ENCODE measurements at regions not wholly inside any gene's neighbourhood (a gene's known extent, or its start where the extent isn't known, plus 50 kb on each side); places are given as distances from the start of the nearest gene placed in this dataset.

GRCh38 chr19:28537896-28538295, 675.1 kb downstream of the UQCRFS1 start:
- DNase-seq (ENCODE audit: low spot score in 2 of 2): no peak
- Histone ChIP-seq H3K4me1 (no peaks in the 10 kb centered on the region), H3K9me3 (no peaks in the 10 kb centered on the region), H3K36me3 (no peaks in the 10 kb centered on the region), H3K27ac (no peak overlapping the region), H3K27me3 (no peaks in the 10 kb centered on the region), H3K4me3 (no peak overlapping the region)
- intact Hi-C loops (cut with DNase I): no loop called here
- TF ChIP-seq, protein P1, sequence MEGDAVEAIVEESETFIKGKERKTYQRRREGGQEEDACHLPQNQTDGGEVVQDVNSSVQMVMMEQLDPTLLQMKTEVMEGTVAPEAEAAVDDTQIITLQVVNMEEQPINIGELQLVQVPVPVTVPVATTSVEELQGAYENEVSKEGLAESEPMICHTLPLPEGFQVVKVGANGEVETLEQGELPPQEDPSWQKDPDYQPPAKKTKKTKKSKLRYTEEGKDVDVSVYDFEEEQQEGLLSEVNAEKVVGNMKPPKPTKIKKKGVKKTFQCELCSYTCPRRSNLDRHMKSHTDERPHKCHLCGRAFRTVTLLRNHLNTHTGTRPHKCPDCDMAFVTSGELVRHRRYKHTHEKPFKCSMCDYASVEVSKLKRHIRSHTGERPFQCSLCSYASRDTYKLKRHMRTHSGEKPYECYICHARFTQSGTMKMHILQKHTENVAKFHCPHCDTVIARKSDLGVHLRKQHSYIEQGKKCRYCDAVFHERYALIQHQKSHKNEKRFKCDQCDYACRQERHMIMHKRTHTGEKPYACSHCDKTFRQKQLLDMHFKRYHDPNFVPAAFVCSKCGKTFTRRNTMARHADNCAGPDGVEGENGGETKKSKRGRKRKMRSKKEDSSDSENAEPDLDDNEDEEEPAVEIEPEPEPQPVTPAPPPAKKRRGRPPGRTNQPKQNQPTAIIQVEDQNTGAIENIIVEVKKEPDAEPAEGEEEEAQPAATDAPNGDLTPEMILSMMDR (IDR thresholded peaks at IDR 0.05): no peak

DNA sequence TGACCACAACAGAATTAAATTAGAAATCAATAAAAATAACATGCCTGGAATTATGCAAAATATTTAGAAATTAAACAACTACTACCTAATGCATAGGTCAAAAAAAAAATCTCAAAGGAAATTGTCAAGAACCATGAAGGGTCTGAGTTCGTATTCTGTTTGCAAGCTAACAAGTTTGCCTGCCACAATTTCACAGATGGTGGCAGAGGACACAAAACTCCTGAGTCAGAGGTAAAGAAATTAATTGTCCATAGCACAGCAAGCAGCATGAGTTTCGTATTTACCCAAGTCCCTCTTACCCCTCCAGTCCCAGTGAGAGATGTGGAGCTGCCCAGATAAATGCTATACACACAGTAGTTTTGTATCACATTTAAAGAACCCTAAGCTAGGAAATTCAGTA, 675.9 kb downstream of the UQCRFS1 start:
- TF ChIP-seq, protein P1 (IDR thresholded peaks at IDR 0.05): no peak
- no peaks in the 10 kb centered on the region for H3K27me3 ChIP-seq
- H3K9me3 ChIP-seq: no peaks in the 10 kb centered on the region
- intact Hi-C loops (cut with DNase I): no loop called here
- H3K36me3 ChIP-seq: no peaks in the 10 kb centered on the region
- DNase-seq (ENCODE audit: low spot score in 2 of 2): no peak
- no peak overlapping the region for H3K27ac ChIP-seq
- H3K4me1 ChIP-seq: no peaks in the 10 kb centered on the region
- H3K4me3 ChIP-seq: no peak overlapping the region

- Histone ChIP-seq H3K4me3 (no peak overlapping the region), H3K27ac (no peak overlapping the region), H3K27me3 (no peaks in the 10 kb centered on the region), H3K4me1 (no peaks in the 10 kb centered on the region), H3K36me3 (no peaks in the 10 kb centered on the region), H3K9me3 (no peaks in the 10 kb centered on the region)
- DNase-seq (ENCODE audit: low spot score in 2 of 2): no peak
- TF ChIP-seq, protein P1 (IDR thresholded peaks at IDR 0.05): no peak
- intact Hi-C loops (cut with DNase I): no loop called here
Observed at GRCh38 chr19:28535352-28535775, 677.6 kb downstream of the UQCRFS1 start.

GRCh38 chr19:28534766-28535351, 678.1 kb downstream of the UQCRFS1 start:
- intact Hi-C loops (cut with DNase I): no loop called here
- no peaks in the 10 kb centered on the region for H3K4me1 ChIP-seq
- no peaks in the 10 kb centered on the region for H3K9me3 ChIP-seq
- H3K4me3 ChIP-seq: no peak overlapping the region
- DNase-seq (ENCODE audit: low spot score in 2 of 2): no peak
- no peak overlapping the region for H3K27ac ChIP-seq
- H3K27me3 ChIP-seq: no peaks in the 10 kb centered on the region
- TF ChIP-seq, protein P1 (IDR thresholded peaks at IDR 0.05): no peak
- no peaks in the 10 kb centered on the region for H3K36me3 ChIP-seq

GRCh38 chr19:28532765-28533341, 680.1 kb downstream of the UQCRFS1 start:
- TF ChIP-seq, protein P1 (IDR thresholded peaks at IDR 0.05): no peak
- no peaks in the 10 kb centered on the region for H3K4me1 ChIP-seq
- no peak overlapping the region for H3K27ac ChIP-seq
- no peaks in the 10 kb centered on the region for H3K9me3 ChIP-seq
- intact Hi-C loops (cut with DNase I): no loop called here
- no peak for DNase-seq (ENCODE audit: low spot score in 2 of 2)
- no peak overlapping the region for H3K4me3 ChIP-seq
- H3K36me3 ChIP-seq: no peaks in the 10 kb centered on the region
- H3K27me3 ChIP-seq: no peaks in the 10 kb centered on the region
